NCI-H524 treated with DMSO at 0.1 percent for 48 hours (cell line): ENCODE measurements at regions not wholly inside any gene's neighbourhood (a gene's known extent, or its start where the extent isn't known, plus 50 kb on each side); places are given as distances from the start of the nearest gene placed in this dataset.
"Not testable (repeated sequence)": the region's sequence is repeated elsewhere in the genome, so short reads cannot be mapped to it uniquely, and the experiment has no call there.

Experiments
- DNase-seq: peaks from one replicate; lab custom pipeline; 2025; lab: John Stamatoyannopoulos, UW

DNA sequence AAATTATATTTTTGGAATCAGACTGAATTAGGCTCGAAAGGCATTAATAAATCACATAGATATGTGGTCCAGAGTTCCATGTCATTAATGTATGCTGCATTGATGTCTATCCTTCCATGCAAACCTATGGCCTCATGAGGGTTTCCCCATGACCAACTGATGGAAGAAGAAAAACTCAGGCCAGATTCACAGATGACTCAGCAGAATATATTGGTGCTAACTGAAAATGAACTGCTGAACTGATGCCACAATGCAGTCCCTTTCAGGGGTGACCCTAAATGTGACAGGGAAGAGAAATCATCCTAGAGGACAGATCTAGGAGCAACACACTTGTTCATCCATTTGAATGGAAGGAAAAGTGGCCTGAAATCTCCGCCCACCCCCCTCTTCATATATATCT, 110.5 kb upstream of the KCND3 start:
- DNase-seq = no peak

DNA sequence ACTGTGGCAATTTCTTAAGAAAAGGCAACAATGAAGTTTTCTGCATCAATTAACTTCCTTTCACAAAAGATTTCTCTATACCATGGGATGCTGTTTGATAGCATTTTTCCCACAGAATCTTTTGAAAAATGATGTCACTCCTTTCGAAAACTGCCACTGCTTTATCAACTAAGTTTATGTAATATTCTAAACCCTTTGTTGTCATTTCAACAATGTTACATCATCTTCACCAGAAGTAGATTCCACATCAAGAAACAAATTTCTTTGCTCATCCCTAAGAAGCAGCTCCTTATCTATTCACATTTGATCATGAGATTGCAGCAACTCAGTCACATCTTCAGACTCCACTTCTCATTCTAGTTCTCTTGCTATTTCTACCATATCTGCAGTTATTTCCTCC, 116.1 kb upstream of the KCND3 start:
- no peak for DNase-seq

DNA sequence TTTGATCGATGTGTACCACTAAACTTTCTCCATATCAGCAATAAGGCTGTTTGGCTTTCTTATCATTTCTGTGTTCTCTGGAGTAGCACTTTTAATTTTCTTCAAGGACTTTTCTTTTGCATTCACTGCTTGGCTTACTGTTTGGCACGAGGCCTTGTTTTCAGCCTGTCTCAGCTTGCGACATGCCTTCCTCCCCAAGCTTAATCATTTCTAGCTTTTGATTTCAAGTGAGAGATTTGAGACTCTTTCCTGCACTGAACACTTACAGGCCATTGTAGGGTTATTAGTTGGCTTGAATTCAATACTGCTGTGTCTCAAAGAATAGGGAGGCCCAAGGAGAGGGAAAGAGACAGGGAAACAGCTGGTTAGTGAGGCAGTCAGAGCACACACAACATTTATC, 120.6 kb upstream of the KCND3 start:
- no peak for DNase-seq

DNA sequence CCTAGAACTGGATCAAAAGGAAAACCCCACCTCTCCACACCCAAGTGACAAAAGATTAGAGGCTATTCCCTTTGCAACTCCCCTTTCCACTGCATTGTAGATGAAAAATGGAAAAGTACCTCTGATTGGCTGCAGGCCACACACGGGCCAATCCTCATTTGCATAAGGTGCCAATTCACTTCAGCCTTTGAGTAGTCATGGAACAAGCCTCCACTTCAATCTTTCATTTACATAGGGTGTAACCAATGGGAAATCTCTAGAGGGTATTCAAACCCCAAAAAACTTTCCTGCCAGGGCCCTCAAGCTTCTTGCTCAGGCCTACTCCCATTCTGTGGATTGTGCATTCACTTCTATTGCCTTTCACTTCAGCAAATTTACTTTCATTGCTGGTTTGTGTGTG, 122.3 kb upstream of the KCND3 start:
- DNase-seq = no peak

DNA sequence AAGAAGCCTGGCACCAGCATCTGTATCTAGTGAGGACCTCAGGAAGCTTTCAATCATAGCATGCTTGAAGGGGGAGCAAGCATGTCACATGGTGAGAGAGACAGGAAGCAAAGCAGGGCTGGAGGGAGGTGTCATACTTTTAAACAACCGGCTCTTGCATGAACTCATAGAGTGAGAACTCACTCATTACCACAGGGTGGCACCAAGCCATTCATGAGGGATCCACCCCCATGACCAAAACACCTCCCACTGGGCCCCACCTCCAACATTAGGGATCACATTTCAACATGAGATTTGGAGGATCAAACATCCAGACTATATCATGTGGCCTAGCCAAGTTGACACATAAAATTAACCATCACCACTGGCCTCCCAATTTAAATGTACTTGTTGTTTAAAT, 125.1 kb upstream of the KCND3 start:
- DNase-seq = no peak

DNA sequence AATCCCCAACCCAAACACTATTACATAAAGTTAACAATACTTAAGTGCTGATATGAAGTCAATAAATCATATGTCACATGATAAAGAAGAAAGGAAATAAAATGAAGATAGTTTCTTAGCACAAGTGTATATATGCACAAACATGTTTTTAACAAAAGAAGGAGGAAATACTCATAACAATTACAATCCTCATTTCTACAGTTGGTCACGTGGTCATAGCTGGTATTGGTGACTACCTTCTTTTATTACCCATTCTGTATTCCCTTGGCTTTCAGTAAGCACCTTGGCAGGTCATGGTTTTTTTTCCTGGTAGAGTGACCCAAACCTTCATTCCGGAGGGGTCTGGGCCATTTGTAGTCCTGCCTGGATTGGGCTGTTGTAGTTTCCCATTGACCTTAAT, 137.1 kb upstream of the KCND3 start:
- DNase-seq = no peak

DNA sequence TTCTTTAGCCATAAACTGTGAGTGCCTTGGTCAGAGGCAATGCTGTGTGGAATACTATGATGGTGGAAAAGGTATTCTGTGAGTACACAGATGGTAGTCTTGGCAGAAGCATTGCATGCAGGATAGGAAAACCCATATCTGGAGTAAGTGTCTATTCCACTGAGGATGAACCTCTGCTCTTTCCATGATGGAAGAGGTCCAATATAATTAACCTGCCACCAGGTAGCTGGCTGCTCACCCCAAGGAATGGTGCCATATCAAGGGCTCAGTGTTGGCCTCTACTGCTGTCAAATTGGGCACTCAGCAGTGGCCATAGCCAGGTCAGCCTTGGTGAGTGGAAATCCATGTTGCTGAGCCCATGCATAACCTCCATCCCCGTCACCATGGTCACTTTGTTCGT, 138.1 kb upstream of the KCND3 start:
- DNase-seq = not testable (repeated sequence)

DNA sequence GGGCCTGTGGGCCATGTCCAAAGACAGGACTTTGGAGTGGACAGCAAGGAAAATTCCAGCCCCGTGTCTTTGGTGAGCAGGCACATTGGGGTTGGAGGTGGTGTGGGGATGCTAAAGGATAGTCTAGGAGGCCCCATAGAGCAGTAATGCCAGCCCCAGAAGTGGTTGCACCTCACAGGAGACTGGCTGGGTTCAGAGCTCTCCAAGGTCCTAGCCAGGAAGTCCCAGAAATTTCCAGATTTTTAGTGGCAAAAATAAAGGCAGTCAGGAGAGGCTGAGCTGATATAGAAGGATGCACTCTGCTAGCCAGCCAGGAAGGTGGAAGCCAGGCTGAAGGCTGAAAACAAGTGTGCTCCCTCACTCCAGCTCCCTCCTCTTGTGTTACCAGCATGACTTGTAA, 144.0 kb upstream of the KCND3 start:
- no peak for DNase-seq

DNA sequence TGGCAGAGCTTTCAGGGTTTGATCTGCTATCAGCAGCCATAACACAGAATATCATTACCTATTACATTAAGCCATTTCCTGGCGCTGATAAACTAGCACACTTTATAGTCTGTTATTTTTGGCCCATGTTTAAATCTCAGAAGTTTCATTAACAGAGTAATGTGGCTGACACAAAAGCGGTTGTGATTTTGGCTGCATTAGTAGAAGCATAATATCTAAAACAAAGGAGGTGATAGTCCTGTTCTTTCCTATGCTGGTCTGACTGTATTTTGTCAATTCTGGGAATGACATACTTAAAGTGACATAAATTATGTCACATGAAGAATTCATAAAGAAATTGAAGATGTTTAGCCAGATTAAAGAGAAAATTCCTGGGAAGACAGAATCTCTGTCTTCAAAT, 151.3 kb upstream of the KCND3 start:
- DNase-seq = no peak

DNA sequence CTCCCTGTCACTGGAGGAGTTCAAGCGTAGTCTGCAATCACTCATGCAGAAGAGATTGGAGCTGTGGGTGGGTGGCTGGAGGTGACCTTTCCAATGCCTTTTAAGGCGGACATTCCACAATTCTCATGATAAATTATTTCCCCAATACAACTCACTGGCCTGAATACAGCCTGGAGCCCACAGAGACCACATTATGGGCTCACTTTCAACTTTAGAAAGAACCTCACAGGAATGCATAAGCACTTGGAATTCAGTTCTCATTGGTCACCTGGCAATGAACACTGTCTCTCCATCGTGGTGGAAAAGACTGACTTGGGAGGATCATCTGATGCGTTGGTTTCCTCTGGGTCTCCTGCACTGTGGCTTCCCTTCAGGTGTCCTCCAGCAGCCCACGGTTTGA, 151.8 kb upstream of the KCND3 start:
- no peak for DNase-seq

DNA sequence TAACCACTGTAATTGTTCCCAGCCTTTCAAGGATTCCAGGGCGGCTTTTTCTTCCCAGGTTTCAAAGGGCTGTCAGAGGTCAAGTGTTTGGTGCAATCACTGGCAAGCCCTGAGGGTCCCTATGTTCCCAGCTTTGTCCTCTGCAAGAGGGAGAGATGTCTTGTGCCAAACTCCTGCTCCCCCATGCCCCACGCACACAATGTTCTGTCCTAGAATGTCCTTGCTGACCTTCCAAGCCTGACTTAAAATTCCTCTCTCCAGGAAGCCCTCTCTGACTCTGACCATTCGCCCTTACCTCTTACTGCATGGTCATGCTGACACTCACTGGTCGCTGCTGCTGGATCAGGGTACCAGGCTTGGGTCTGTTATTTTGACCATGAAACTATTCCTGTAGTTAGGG, 152.5 kb upstream of the KCND3 start:
- no peak for DNase-seq

DNA sequence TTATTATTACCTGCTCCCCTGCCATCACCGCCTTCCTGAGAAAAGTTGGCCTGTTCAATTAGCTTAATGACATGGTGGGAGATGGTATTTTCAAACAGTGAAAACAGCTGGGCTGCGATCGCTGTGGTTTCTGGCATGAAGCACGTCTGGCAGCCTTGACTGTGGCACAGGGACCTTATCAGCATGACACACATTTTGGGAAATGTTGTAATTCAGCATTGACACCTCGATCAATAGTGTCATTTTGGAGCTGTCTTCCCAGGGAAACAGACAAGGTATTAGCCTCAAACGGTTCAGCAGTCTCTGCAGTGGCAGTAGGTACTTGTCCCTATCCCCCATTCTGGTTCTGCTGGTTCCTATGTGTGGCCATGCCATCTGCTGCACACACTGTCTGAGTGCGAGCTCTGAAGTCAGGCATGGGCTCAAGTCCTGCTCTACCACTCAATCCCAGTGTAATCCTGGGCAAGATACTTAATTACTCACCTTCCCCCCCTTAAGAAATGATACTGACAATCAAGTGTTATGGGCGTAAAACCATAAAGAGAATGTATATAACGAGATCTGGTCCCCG, 154.5 kb upstream of the KCND3 start:
- DNase-seq = no peak

DNA sequence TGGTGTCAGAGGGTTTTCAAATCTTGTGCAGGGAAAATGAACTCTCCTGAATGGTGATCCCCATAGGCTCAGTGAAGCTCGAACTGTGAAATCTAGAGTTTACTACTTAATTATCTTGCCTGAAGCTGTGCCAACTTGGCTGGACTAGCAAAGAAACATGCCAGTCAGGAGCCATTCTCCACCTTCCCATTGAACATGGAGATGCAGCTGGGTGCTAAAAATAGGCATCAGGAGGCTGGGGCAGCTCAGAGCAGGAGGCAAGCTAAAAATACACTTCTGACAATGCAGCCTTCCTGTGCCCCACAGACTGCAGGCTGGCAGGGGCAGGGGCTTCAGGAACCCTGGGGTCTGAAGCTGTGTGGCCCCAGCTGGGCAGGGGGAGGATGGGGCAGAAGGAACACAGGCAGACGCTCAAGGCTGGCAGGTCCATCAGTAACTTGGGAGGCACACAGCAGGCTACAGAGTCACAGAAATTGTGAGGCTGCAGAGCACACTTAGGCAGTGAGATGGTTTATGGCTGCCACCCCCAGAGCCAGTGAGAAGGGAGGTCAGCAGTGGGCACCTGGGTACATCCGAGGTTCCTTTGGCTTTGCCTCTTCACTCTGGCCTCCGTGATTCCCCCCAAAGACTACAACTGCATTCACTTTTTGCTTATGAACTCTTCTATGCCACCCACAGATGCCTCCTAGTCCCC, 155.4 kb upstream of the KCND3 start:
- no peak for DNase-seq

DNA sequence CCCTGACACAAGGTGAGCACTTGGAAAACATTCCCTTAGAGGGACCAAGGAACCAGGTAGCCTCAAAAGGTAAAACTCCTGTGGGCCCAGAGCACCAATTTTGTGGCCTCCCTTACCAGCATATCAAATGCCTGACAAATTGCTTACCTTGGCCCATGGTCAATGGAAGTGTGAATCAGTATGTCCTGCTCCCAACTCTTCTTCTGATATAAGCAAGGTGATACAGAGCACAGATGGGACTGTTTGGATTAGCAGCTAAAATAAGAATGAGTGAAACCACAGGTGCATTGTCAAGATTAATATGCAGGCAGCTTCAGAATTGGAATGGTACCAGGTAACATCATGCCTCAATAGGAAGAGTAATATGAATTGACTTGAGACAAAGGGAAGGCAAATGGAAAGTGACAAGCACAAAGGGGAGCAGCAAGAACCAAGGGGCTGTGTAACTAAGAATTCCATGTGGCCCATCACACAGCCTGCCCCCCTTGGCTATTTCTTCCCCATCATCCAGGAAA, 156.8 kb upstream of the KCND3 start:
- no peak for DNase-seq

DNA sequence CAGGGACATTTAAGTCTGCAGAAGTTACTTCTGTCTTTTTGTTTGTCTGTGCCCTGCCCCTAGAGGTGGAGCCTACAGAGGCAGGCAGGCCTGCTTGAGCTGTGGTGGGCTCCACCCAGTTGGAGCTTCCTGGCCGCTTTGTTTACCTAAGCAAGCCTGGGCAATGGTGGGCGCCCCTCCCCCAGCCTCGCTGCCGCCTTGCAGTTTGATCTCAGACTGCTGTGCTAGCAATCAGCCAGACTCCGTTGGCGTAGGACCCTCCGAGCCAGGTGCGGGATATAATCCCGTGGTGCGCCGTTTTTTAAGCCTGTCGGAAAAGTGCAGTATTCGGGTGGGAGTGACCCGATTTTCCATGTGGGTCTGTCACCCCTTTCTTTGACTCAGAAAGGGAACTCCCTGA, 170.7 kb upstream of the KCND3 start:
- not testable (repeated sequence) for DNase-seq

DNA sequence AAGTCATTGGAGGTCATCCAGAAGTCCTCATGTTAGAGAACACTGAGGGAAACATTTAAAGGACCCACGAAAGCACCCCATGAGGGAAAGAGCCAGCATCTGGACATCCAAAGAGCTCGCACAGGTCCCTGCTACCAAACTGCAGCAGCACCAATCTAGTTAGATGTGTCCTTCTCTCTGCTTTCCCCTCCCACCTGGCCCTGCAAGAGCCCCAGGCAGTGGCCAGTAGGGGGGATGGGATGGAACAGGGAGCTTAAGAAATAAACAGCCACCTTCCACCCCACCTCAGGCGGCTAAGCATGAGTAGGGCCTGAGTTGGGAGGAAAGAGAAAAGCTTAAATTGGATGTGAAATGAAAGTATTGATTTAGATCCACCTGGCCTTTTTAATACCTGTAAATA, 175.9 kb upstream of the KCND3 start:
- DNase-seq = no peak

DNA sequence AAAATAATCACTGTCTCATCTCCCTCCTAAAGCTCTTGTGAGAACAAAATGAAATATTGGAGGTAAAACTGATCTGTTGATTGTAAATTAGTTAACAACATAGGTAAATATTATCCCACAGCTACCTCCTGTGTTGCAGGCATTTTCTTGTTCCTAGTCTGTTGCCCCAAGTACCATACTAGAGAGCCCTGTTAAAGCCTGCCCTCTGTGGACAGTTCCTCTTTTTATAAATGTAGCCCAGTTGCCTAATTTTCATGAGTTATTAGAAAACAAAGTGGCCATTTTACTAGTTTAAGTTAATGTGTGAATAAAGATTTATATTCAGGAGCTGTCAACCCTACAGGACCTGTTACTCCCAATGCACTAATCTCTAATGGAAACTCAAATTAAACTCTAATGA, 180.0 kb upstream of the KCND3 start:
- no peak for DNase-seq

DNA sequence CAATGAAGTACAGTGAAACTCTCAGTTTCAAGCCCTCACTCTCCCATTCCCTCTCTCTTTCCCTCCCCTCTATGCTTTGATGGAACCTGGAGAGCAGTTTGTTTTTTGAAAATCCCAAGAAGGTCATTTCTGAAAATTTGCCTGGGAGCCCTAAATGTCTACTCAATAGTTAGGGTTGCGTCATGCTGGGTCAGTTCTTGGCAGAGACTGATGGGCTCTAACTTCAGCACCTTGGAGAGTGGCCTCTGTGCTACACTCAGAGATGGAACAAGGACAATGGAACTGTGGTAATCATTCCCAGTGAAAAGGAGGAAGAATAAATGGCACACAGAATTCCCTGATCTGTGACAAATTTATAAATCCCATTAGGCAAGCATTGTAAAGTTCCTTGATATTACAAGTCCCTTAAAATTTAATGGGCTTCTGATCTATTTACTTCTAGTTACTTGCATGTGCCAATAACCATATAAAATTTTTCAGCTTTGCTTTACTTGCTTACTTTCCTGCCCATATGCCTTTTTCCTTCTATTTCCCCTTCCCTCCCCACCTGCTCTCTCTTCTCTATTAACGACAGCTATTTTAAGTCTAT, 182.9 kb upstream of the KCND3 start:
- DNase-seq = no peak

DNA sequence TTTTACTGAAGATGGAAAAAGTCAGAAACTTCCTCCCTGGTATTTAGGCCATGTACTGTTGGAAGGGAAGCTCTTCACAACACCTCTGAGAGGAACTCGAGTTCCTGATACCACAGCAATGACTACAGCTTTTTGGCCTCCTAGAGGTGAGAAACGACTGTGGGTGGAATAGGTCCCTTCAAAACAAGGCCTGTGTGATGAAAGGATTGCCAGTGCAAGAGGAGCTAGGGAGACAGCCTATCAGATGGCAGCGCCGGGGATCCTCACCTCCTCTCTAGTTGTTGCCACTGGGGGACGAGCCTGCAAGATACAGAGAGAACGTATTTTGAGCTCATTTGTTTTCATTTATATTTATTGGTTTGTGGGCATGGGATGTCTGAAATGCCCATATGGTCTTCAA, 187.8 kb upstream of the KCND3 start:
- DNase-seq = no peak

DNA sequence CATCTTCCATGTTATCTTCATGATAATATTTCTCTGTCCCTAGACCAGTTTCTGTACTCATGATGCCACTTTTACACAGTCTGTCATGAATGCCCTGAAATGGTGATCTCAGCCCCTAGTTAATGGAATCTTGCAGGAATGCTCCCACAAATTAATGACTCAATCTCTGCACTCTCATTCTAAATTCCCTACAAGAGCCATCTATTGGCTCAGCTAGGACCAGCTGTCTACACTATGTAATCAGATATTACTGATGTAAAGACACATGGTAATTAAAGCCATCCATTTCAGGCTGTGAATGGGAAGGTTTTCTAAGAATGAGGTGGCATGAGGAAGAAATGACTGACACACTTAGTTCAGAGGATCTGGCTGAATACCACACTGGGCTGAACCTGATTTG, 199.1 kb upstream of the KCND3 start:
- DNase-seq = peak; percentile 25

DNA sequence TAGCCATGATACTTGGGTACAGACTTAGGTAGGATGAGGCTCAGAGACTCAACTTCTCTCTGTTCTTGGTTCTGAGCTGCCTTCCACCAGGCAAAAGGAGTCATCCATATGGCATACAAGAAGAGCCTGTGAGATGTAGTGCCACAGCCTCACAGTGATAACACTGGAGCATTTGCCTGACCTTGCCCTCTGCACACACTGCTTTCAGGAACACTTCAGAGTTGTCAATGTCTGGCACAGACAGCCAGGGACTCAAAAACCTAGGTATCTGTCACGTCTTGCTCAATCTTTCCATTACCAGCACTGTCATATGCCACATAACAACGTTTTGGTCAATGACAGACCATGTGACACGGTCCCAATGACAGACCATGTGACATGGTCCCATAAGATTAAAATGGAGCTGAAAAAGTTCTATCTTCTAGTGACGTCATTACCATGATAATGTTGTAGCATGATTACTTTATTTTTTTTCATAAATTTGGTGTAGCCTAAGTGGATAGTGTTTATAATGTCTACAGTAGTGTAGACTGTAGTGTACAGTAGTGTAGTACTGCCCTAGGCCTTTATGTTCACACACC, 199.9 kb upstream of the CTTNBP2NL start:
- DNase-seq = no peak

DNA sequence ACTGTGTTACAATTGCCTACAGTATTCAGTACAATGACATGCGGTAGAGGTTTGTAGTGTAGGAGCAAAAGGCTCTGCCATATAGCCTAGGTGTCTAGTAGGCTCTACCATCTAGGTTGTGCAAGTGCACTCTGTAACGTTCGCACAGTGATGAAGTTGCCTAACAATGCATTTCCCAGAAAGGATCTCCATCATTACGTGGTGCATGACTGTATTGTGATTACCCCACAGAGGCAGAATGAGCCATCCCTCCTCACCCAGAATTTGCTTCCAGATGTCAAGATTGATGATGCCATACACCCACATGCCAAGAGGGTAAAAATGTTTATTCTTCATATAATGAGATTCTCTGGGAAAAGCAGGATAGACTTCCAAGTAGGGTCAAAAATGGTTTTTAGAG, 199.3 kb upstream of the CTTNBP2NL start:
- DNase-seq = no peak

DNA sequence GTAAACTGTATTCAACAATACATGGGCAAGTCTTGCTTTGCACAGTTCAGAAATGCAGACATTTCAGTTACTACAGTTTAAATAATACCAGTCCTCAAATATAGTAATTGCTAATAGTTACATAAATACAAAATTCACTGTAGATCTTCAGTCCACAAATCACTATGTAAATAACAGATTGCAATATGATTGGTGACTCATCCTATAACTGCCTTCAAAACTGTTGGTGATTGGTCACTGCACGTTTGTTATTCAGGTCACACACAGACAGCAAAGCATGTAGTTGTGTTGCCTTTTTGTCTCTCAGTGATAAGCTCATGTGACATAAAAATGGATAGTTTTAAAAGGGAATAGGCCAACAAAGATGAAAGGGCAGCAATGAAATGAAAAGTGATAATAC, 186.5 kb upstream of the CTTNBP2NL start:
- DNase-seq = no peak
